Ishikawa (cell line): ENCODE measurements at regions not wholly inside any gene's neighbourhood (a gene's known extent, or its start where the extent isn't known, plus 50 kb on each side); places are given as distances from the start of the nearest gene placed in this dataset.

ENCODE experiments used
- CEBPB ChIP-seq: IDR thresholded peaks from 2 replicates; pipeline ENCODE4 v1.6.1; 2012
- CREB1 ChIP-seq: IDR thresholded peaks from 2 replicates; pipeline ENCODE4 v1.6.1; 2012; ENCODE audit warnings: low read depth
- EP300 ChIP-seq: IDR thresholded peaks from 2 replicates; pipeline ENCODE4 v1.6.1; 2012; ENCODE audit warnings: borderline replicate concordance
- TAF1 ChIP-seq: IDR thresholded peaks from 2 replicates; pipeline ENCODE4 v1.6.1; 2012; ENCODE audit warnings: low read depth, mild to moderate bottlenecking
- ZBTB7A ChIP-seq: IDR thresholded peaks from 2 replicates; pipeline ENCODE4 v1.6.1; 2012; ENCODE audit warnings: low read depth
- TF ChIP-seq, protein P1 (sequence below): IDR thresholded peaks from 2 replicates; pipeline ENCODE4 v1.6.1; 2012
- TF ChIP-seq, protein P2 (sequence below): IDR thresholded peaks from 2 replicates; pipeline ENCODE4 v1.6.1; 2012; ENCODE audit warnings: low read depth, mild to moderate bottlenecking

DNA sequence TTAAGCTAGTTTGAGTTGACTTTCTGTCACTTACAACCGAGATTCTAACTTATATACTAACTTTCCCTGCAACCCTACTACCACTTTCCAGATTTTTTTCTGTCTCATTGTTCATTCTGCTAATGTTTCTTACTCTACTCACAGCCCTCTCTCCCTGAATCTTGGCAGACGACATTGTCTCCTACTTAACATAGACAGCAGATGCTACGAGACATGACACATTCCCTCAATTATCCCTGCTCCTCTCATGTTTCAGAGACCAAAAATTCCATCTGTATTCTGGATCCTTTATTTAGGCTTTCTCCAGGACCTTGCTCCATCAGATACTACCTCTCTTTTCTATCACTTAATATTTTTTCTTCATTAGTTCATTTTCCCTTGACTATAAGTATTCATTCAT, 379.1 kb upstream of the TEX13C start:
- TF ChIP-seq TAF1 (no peak), CREB1 (no peak), EP300 (no peak), ZBTB7A (no peak), CEBPB (no peak)
- TF ChIP-seq, protein P1, sequence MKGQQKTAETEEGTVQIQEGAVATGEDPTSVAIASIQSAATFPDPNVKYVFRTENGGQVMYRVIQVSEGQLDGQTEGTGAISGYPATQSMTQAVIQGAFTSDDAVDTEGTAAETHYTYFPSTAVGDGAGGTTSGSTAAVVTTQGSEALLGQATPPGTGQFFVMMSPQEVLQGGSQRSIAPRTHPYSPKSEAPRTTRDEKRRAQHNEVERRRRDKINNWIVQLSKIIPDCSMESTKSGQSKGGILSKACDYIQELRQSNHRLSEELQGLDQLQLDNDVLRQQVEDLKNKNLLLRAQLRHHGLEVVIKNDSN: no peak
- TF ChIP-seq, protein P2, sequence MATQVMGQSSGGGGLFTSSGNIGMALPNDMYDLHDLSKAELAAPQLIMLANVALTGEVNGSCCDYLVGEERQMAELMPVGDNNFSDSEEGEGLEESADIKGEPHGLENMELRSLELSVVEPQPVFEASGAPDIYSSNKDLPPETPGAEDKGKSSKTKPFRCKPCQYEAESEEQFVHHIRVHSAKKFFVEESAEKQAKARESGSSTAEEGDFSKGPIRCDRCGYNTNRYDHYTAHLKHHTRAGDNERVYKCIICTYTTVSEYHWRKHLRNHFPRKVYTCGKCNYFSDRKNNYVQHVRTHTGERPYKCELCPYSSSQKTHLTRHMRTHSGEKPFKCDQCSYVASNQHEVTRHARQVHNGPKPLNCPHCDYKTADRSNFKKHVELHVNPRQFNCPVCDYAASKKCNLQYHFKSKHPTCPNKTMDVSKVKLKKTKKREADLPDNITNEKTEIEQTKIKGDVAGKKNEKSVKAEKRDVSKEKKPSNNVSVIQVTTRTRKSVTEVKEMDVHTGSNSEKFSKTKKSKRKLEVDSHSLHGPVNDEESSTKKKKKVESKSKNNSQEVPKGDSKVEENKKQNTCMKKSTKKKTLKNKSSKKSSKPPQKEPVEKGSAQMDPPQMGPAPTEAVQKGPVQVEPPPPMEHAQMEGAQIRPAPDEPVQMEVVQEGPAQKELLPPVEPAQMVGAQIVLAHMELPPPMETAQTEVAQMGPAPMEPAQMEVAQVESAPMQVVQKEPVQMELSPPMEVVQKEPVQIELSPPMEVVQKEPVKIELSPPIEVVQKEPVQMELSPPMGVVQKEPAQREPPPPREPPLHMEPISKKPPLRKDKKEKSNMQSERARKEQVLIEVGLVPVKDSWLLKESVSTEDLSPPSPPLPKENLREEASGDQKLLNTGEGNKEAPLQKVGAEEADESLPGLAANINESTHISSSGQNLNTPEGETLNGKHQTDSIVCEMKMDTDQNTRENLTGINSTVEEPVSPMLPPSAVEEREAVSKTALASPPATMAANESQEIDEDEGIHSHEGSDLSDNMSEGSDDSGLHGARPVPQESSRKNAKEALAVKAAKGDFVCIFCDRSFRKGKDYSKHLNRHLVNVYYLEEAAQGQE: no peak
